HuH-7.5 (cell line): ENCODE measurements at regions not wholly inside any gene's neighbourhood (a gene's known extent, or its start where the extent isn't known, plus 50 kb on each side); places are given as distances from the start of the nearest gene placed in this dataset.
A peak's percentile ranks its signal among the peaks of the same experiment; 100 is the strongest.

Source experiments
- DNase-seq: peaks from one replicate; pipeline ENCODE4 v3.0.0; 2011; ENCODE audit warnings: low spot score

GRCh38 chr16:59216291-59216690 lies 482.2 kb upstream of the GOT2 start:
- no peak for DNase-seq

GRCh38 chr16:59214455-59214854 lies 480.3 kb upstream of the GOT2 start:
- DNase-seq: no peak

- no peak for DNase-seq
Observed at GRCh38 chr16:59213952-59214351, 479.8 kb upstream of the GOT2 start.

- DNase-seq: no peak
Observed at GRCh38 chr16:59212492-59213024, 478.4 kb upstream of the GOT2 start.

GRCh38 chr16:59210955-59211541 lies 476.9 kb upstream of the GOT2 start:
- DNase-seq: no peak

GRCh38 chr16:59205403-59205802 lies 471.3 kb upstream of the GOT2 start:
- DNase-seq: no peak

GRCh38 chr16:59204589-59204988 lies 470.5 kb upstream of the GOT2 start:
- DNase-seq: no peak

- no peak for DNase-seq
Observed at GRCh38 chr16:59202233-59202862, 468.2 kb upstream of the GOT2 start.

- no peak for DNase-seq
Observed at GRCh38 chr16:59201821-59202220, 467.7 kb upstream of the GOT2 start.

- no peak for DNase-seq
Observed at GRCh38 chr16:59201160-59201559, 467.0 kb upstream of the GOT2 start.

GRCh38 chr16:59198487-59198886 lies 464.4 kb upstream of the GOT2 start:
- DNase-seq: no peak

- no peak for DNase-seq
Observed at GRCh38 chr16:59195242-59195641, 461.1 kb upstream of the GOT2 start.

- DNase-seq: no peak
Observed at GRCh38 chr16:59193637-59194036, 459.5 kb upstream of the GOT2 start.

GRCh38 chr16:59192551-59193199 lies 458.6 kb upstream of the GOT2 start:
- peak; percentile 3 for DNase-seq

GRCh38 chr16:59190731-59191130 lies 456.6 kb upstream of the GOT2 start:
- no peak for DNase-seq

GRCh38 chr16:59188029-59188428 lies 453.9 kb upstream of the GOT2 start:
- DNase-seq: no peak

- DNase-seq: no peak
Observed at GRCh38 chr16:59181821-59182420, 447.8 kb upstream of the GOT2 start.

GRCh38 chr16:59180083-59180476 lies 446.0 kb upstream of the GOT2 start:
- DNase-seq: no peak

GRCh38 chr16:59179446-59180082 lies 445.4 kb upstream of the GOT2 start:
- DNase-seq: no peak

GRCh38 chr16:59173408-59173831 lies 439.3 kb upstream of the GOT2 start:
- DNase-seq: no peak

GRCh38 chr16:59170099-59170712 lies 436.1 kb upstream of the GOT2 start:
- no peak for DNase-seq

GRCh38 chr16:59169168-59169567 lies 435.1 kb upstream of the GOT2 start:
- no peak for DNase-seq
